D721Med (cell line): ENCODE measurements at regions not wholly inside any gene's neighbourhood (a gene's known extent, or its start where the extent isn't known, plus 50 kb on each side); places are given as distances from the start of the nearest gene placed in this dataset.

ENCODE experiments used
- DNase-seq: peaks from one replicate; pipeline ENCODE4 v3.0.0; 2011; ENCODE audit warnings: low spot score; ENCODE audit not compliant: insufficient read length
- FAIRE-seq: peaks from 2 replicates; lab custom pipeline; 2011; peaks lifted over from hg19 to GRCh38; lab: Jason Lieb, UNC
- TF ChIP-seq, protein P1 (sequence below): IDR thresholded peaks from 2 replicates; pipeline ENCODE4 v1.5.1; 2012; ENCODE audit warnings: mild to moderate bottlenecking, control low read depth; ENCODE audit not compliant: insufficient read depth; ENCODE audit errors: missing control alignments

DNA sequence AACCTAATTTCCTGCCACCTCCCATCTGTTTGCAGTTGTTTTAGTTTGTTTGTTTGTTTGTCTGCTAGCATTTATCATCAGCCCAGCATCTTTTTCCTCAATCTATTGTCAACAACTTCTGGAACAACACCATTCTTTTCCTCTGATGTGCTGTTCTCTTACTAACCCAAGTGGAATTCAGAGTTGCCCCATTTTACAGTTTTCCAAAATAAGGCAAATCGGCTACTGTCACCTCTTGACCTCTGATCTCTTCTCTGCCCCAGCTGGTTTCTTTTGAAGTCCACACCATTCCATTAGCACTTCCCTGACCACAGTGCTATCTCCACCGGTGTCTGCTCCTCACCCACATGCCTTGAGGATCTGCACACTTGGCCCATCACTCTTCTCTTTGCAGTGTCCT is 102.4 kb downstream of the EFNB2 start:
- TF ChIP-seq, protein P1, sequence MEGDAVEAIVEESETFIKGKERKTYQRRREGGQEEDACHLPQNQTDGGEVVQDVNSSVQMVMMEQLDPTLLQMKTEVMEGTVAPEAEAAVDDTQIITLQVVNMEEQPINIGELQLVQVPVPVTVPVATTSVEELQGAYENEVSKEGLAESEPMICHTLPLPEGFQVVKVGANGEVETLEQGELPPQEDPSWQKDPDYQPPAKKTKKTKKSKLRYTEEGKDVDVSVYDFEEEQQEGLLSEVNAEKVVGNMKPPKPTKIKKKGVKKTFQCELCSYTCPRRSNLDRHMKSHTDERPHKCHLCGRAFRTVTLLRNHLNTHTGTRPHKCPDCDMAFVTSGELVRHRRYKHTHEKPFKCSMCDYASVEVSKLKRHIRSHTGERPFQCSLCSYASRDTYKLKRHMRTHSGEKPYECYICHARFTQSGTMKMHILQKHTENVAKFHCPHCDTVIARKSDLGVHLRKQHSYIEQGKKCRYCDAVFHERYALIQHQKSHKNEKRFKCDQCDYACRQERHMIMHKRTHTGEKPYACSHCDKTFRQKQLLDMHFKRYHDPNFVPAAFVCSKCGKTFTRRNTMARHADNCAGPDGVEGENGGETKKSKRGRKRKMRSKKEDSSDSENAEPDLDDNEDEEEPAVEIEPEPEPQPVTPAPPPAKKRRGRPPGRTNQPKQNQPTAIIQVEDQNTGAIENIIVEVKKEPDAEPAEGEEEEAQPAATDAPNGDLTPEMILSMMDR = no peak
- DNase-seq = no peak
- no peak for FAIRE-seq

DNA sequence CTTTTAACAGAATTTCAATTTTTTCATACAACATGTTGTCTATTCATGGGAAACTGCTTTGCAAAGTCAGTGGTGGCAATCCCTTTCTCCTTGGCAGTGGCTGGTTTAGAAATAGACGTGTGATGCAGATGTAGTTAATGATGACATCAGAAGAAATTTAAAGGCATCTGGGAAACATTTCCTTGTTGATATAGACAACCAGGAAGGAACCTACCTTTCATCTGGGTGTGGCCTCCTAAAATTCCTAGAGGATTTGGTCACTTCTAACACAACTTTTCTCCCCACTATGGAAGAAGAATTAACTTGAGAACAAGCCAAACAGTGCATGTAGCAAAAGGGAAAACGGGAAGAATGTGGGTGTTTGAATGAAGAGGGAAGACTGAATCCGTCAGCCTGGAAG is 102.8 kb downstream of the EFNB2 start:
- no peak for FAIRE-seq
- TF ChIP-seq, protein P1 = no peak

DNA sequence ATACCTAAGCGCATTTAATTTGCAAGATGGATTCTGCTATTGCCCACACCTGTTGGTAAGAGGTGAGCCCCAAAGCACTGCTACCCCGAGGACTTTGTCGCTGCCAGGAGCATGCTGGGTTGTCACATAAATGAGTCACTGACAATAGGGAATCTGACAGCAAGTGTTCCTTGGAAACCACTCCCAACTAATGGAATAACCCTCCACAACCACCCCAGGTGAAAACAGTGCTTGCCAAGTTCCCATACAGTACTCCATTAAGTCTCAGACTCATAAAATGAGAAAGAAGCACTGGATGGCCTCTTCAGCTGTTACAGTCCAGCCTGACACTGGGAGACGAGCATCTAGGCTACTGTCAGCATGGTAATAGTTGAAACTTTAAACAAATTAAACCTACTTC is 108.6 kb downstream of the EFNB2 start:
- TF ChIP-seq, protein P1 = no peak
- FAIRE-seq = no peak
- DNase-seq = no peak

More for the DNA sequence above, 102.8 kb downstream of the EFNB2 start:
- no peak for DNase-seq

DNA sequence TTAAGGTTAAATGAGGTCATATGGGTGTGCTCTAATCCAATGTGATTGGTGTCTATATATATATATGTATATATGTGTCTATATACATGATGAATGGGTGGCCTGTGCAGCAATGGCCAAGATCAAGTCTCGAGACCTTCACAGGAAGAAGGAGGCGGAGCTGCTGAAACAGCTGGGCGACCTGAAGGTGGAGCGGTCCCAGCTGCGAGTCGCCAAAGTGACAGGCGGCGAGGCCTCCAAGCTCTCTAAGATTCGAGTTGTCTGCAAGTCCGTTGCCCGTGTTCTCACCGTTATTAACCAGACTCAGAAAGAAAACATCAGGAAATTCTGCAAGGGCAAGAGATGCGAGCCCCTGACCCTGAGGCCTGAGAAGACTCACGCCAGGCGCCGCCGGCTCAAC is 109.8 kb downstream of the EFNB2 start:
- FAIRE-seq (no peak), DNase-seq (no peak)
- TF ChIP-seq, protein P1 = no peak

DNA sequence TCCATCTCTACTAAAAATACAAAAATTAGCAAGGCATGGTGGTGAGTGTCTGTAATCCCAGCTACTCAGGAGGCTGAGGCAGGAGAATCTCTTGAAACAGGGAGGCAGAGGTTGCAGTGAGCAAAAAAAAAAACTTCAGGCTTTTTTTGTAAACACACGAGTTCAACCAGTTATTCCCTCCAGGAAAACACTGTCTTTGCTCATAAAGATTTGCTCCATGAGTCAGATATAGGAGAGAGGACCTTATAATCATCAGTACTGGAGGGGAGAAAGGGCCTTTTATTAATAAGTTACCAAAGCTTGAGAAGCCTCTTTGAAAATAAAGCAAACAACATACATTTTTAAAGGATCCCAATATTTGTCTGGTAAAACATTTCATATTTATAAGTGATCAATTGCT is 110.7 kb downstream of the EFNB2 start:
- TF ChIP-seq, protein P1 = no peak
- DNase-seq (no peak), FAIRE-seq (no peak)

DNA sequence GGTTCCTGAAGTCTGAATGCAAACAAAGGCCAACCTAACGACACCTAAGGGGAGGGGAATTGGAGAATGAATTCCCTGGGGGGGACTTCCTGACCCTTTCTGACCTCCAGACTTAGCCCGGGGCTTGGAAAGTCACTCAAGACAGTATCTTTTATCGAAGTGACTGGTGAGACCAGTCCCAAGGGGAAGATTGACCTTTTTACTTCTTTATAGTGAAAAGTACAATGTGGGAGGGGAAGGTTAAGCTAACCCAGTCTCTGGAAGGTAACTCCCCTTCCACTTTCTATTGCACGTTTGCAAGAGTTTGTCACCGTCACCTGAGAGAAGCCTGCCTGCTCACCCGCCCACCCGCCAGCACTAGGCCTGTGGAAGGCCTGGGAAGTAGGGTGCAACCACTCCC is 111.9 kb downstream of the EFNB2 start:
- FAIRE-seq (no peak), DNase-seq (no peak)
- TF ChIP-seq, protein P1 = no peak

DNA sequence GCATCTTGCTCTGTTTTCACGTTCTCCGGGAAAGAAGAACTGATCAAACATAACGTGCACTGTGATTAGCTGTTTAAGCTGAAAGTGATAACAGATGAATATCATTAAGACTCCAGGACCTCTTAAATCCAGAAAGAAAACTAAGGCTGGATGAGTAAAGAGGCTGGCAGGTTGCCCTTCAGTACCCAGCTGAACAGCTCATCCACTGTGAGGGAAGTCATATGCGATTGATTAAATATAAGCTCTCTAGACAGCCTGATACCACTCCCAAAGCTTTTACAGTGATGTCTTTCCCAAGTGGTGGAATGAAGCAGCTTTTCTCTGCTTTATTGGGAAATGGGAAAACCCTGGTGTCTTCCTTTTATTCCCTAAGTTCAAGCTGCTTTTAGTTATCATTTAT is 116.9 kb downstream of the EFNB2 start:
- TF ChIP-seq, protein P1 = no peak
- no peak for FAIRE-seq
- no peak for DNase-seq
